ENCODE measurements at regions not wholly inside any gene's neighbourhood (a gene's known extent, or its start where the extent isn't known, plus 50 kb on each side); places are given as distances from the start of the nearest gene placed in this dataset.
A peak's percentile ranks its signal among the peaks of the same experiment; 100 is the strongest.

- DNase-seq (ENCODE audit: low read depth in 1 of 2, low spot score in 1 of 2) = no peak
These were observed 83.6 kb upstream of the BARX2 start for GRCh38 chr11:129292092-129292491.

GRCh38 chr11:129291546-129291945 is 84.1 kb upstream of the BARX2 start:
- no peak for DNase-seq (ENCODE audit: low read depth in 1 of 2, low spot score in 1 of 2)

GRCh38 chr11:129290966-129291365 is 84.7 kb upstream of the BARX2 start:
- no peak for DNase-seq (ENCODE audit: low read depth in 1 of 2, low spot score in 1 of 2)

GRCh38 chr11:129289350-129290040 is 86.2 kb upstream of the BARX2 start:
- DNase-seq (ENCODE audit: low read depth in 1 of 2, low spot score in 1 of 2) = no peak

GRCh38 chr11:129287920-129288319 is 87.7 kb upstream of the BARX2 start:
- no peak for DNase-seq (ENCODE audit: low read depth in 1 of 2, low spot score in 1 of 2)

GRCh38 chr11:129286813-129287212 is 88.8 kb upstream of the BARX2 start:
- no peak for DNase-seq (ENCODE audit: low read depth in 1 of 2, low spot score in 1 of 2)

GRCh38 chr11:129285402-129285786 is 90.3 kb upstream of the BARX2 start:
- DNase-seq (ENCODE audit: low read depth in 1 of 2, low spot score in 1 of 2) = no peak

- DNase-seq (ENCODE audit: low read depth in 1 of 2, low spot score in 1 of 2) = no peak
These were observed 91.0 kb upstream of the ARHGAP32 start for GRCh38 chr11:129283141-129283540.

GRCh38 chr11:129282634-129283033 is 90.5 kb upstream of the ARHGAP32 start:
- DNase-seq (ENCODE audit: low read depth in 1 of 2, low spot score in 1 of 2) = no peak

GRCh38 chr11:129281471-129282415 is 89.6 kb upstream of the ARHGAP32 start:
- DNase-seq (ENCODE audit: low read depth in 1 of 2, low spot score in 1 of 2) = no peak

- DNase-seq (ENCODE audit: low read depth in 1 of 2, low spot score in 1 of 2) = no peak
These were observed 88.1 kb upstream of the ARHGAP32 start for GRCh38 chr11:129280027-129280811.

- DNase-seq (ENCODE audit: low read depth in 1 of 2, low spot score in 1 of 2) = peak; percentile 42 to 47
These were observed 87.4 kb upstream of the ARHGAP32 start for GRCh38 chr11:129279326-129280026.

GRCh38 chr11:129278586-129279319 is 86.6 kb upstream of the ARHGAP32 start:
- DNase-seq (ENCODE audit: low read depth in 1 of 2, low spot score in 1 of 2) = no peak

GRCh38 chr11:129277198-129277843 is 85.2 kb upstream of the ARHGAP32 start:
- no peak for DNase-seq (ENCODE audit: low read depth in 1 of 2, low spot score in 1 of 2)

GRCh38 chr11:129275828-129276227 is 83.7 kb upstream of the ARHGAP32 start:
- DNase-seq (ENCODE audit: low read depth in 1 of 2, low spot score in 1 of 2) = no peak

GRCh38 chr11:129273944-129274711 is 82.0 kb upstream of the ARHGAP32 start:
- DNase-seq (ENCODE audit: low read depth in 1 of 2, low spot score in 1 of 2) = no peak

- no peak for DNase-seq (ENCODE audit: low read depth in 1 of 2, low spot score in 1 of 2)
These were observed 81.2 kb upstream of the ARHGAP32 start for GRCh38 chr11:129273322-129273721.

- DNase-seq (ENCODE audit: low read depth in 1 of 2, low spot score in 1 of 2) = no peak
These were observed 78.9 kb upstream of the ARHGAP32 start for GRCh38 chr11:129271030-129271429.

- no peak for DNase-seq (ENCODE audit: low read depth in 1 of 2, low spot score in 1 of 2)
These were observed 78.3 kb upstream of the ARHGAP32 start for GRCh38 chr11:129270446-129270845.

All from activated T-helper 1 cell treated with anti-CD3 and anti-CD28 coated beads, Interleukin-2, amount 50 U/mL, for 16 hours (primary cell).